IgD-negative memory B cell (primary cell): ENCODE measurements at regions not wholly inside any gene's neighbourhood (a gene's known extent, or its start where the extent isn't known, plus 50 kb on each side); places are given as distances from the start of the nearest gene placed in this dataset.

Experiments used
- H3K27ac Mint-ChIP-seq, 3 donors: one replicate each; pipeline ENCODE4 v1.8.0; 2020 to 2022; ENCODE audit warnings: mild to moderate bottlenecking in 3 of 3, mixed read lengths in 3 of 3, moderate library complexity in 1 of 3
- H3K27me3 Mint-ChIP-seq: one replicate; pipeline ENCODE4 v1.8.0; 2021; ENCODE audit warnings: mixed read lengths
- H3K36me3 Mint-ChIP-seq: one replicate; pipeline ENCODE4 v1.8.0; 2020; ENCODE audit warnings: mild to moderate bottlenecking, mixed read lengths
- H3K4me1 Mint-ChIP-seq, 3 donors: one replicate each; pipeline ENCODE4 v1.8.0; 2020 to 2022; ENCODE audit warnings: mixed read lengths in 3 of 3, mild to moderate bottlenecking in 1 of 3
- H3K4me3 Mint-ChIP-seq, 4 donors: one replicate each; pipeline ENCODE4 v1.8.0; 2020 to 2022; ENCODE audit warnings: mild to moderate bottlenecking in 4 of 4, mixed read lengths in 4 of 4, moderate library complexity in 3 of 4
- H3K9me3 Mint-ChIP-seq, 3 donors: one replicate each; pipeline ENCODE4 v1.8.0; 2020 to 2021; ENCODE audit warnings: mixed read lengths in 3 of 3, mild to moderate bottlenecking in 1 of 3

DNA sequence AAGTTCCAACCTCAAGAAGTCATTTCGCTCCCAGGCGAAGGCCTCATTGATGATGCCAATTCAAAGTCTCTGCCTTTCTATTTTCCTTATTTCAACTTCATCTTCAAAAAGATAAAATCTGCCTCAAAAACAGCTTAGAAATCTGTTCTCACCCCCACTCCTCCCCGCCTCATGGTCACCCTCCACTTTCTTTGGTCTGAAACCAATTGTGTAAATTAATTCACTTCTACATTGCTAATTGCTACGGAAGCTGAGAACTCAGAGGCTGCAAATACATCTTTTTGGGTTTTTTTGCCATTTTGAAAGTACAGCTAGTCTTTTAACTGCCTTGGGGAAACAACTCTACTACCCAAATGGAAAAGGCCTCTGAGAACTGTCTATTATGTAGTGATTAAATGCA is 350.0 kb upstream of the SLC24A2 start:
- H3K27ac Mint-ChIP-seq, result no peak overlapping the region
- H3K4me3 Mint-ChIP-seq, result no peak overlapping the region
- H3K36me3 Mint-ChIP-seq, result no peaks in the 10 kb centered on the region
- peaks cover 0 to 2% (median 0%) of the 10 kb centered on the region in 3 donors for H3K9me3 Mint-ChIP-seq
- H3K27me3 Mint-ChIP-seq, result no peaks in the 10 kb centered on the region
- peaks cover 0 to 2% (median 0%) of the 10 kb centered on the region in 3 donors for H3K4me1 Mint-ChIP-seq

DNA sequence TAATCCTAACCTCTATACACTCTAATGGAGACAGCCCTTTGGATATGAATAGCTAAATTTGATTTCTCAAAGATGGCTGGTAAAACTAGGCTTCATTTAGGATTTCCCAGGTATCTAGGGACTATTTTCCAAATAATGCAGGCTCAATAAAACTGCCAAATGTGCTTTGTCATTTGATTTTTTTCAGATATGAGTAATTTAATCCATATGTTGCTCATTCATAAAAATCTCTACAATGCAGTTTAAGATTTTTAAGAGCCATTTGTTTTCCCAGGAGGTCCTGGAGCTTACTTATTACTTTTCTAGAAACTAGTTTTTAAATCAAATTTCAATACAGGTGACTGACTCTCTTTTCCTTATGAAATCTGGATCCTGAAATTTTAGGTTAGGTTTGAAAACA is 349.3 kb upstream of the SLC24A2 start:
- H3K4me3 Mint-ChIP-seq, result no peak overlapping the region

GRCh38 chr9:20137425-20137824 is 348.6 kb upstream of the SLC24A2 start:
- Mint-ChIP-seq H3K4me3 (no peak overlapping the region), H3K27ac (no peak overlapping the region)

More for the DNA sequence above, 349.3 kb upstream of the SLC24A2 start:
- peaks cover 0 to 2% (median 0%) of the 10 kb centered on the region in 3 donors for H3K9me3 Mint-ChIP-seq
- peaks cover 0 to 2% (median 0%) of the 10 kb centered on the region in 3 donors for H3K4me1 Mint-ChIP-seq
- H3K27me3 Mint-ChIP-seq, result no peaks in the 10 kb centered on the region
- H3K27ac Mint-ChIP-seq, result no peak overlapping the region
- H3K36me3 Mint-ChIP-seq, result no peaks in the 10 kb centered on the region

GRCh38 chr9:20135119-20135697 is 346.4 kb upstream of the SLC24A2 start:
- no peaks in the 10 kb centered on the region for H3K4me1 Mint-ChIP-seq
- H3K27me3 Mint-ChIP-seq, result no peaks in the 10 kb centered on the region
- H3K36me3 Mint-ChIP-seq, result no peaks in the 10 kb centered on the region
- no peak overlapping the region for H3K4me3 Mint-ChIP-seq
- H3K27ac Mint-ChIP-seq, result no peak overlapping the region
- H3K9me3 Mint-ChIP-seq, result no peaks in the 10 kb centered on the region

More at GRCh38 chr9:20137425-20137824, 348.6 kb upstream of the SLC24A2 start:
- no peaks in the 10 kb centered on the region for H3K27me3 Mint-ChIP-seq
- no peaks in the 10 kb centered on the region for H3K36me3 Mint-ChIP-seq
- peaks cover 0 to 2% (median 0%) of the 10 kb centered on the region in 3 donors for H3K4me1 Mint-ChIP-seq
- no peaks in the 10 kb centered on the region for H3K9me3 Mint-ChIP-seq

- no peaks in the 10 kb centered on the region for H3K36me3 Mint-ChIP-seq
- no peaks in the 10 kb centered on the region for H3K27me3 Mint-ChIP-seq
- no peaks in the 10 kb centered on the region for H3K4me1 Mint-ChIP-seq
- no peak overlapping the region for H3K27ac Mint-ChIP-seq
- H3K4me3 Mint-ChIP-seq, result no peak overlapping the region
- H3K9me3 Mint-ChIP-seq, result peaks cover 1 to 3% (median 1%) of the 10 kb centered on the region in 3 donors
Observed at GRCh38 chr9:20125727-20126126, 336.9 kb upstream of the SLC24A2 start.

DNA sequence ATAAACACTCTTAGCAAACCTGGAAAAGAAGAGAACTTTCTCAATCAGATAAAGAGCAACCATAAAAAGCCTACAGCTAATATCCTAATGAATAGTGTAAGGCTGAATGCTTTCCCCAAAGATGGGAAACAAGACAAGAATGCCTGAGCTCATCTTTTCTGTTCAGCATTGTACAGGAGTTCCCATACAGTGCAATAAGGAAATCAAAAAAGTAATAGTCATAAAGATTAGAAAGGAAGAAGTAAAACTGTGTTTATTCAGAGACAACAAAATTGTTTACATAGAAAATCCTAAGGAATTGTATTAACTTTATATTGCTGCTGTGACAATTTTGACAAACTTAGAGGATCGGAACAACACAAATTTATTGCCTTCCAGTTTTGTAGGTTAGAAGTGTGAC is 330.7 kb upstream of the SLC24A2 start:
- peaks cover 3% of the 10 kb centered on the region for H3K36me3 Mint-ChIP-seq
- peaks cover 2 to 12% (median 5%) of the 10 kb centered on the region in 3 donors for H3K9me3 Mint-ChIP-seq
- no peaks in the 10 kb centered on the region for H3K4me1 Mint-ChIP-seq
- H3K4me3 Mint-ChIP-seq, result peak overlapping the region in 1 of 4 donors; percentile 29
- H3K27me3 Mint-ChIP-seq, result no peaks in the 10 kb centered on the region
- H3K27ac Mint-ChIP-seq, result no peak overlapping the region

GRCh38 chr9:20117986-20118385 is 329.1 kb upstream of the SLC24A2 start:
- H3K27me3 Mint-ChIP-seq, result no peaks in the 10 kb centered on the region
- no peak overlapping the region for H3K4me3 Mint-ChIP-seq
- H3K9me3 Mint-ChIP-seq, result peaks cover 2 to 18% (median 5%) of the 10 kb centered on the region in 3 donors
- no peaks in the 10 kb centered on the region for H3K4me1 Mint-ChIP-seq
- H3K36me3 Mint-ChIP-seq, result peaks cover 3% of the 10 kb centered on the region
- no peak overlapping the region for H3K27ac Mint-ChIP-seq

DNA sequence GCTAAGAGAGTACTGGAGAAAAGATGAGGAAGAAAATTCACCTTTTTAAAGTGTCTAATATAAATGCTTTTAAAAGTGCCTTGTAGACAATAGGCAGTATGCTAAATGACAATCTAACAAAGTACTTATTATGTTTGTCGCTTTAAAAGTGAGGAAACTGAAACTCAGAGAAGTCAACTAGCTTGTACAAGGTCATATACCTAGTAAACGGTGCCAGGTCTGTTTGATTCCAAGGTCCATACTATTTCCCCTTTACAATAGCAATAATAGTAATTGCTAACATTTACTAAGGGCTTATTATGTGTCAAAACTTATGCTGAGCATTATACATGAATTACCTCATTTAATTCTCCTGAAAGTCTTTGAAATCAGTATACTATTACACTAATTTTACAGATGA is 328.6 kb upstream of the SLC24A2 start:
- no peak overlapping the region for H3K4me3 Mint-ChIP-seq
- H3K4me1 Mint-ChIP-seq, result no peaks in the 10 kb centered on the region
- H3K36me3 Mint-ChIP-seq, result peaks cover 3% of the 10 kb centered on the region
- H3K27me3 Mint-ChIP-seq, result no peaks in the 10 kb centered on the region
- H3K9me3 Mint-ChIP-seq, result peaks cover 2 to 18% (median 5%) of the 10 kb centered on the region in 3 donors
- H3K27ac Mint-ChIP-seq, result no peak overlapping the region

DNA sequence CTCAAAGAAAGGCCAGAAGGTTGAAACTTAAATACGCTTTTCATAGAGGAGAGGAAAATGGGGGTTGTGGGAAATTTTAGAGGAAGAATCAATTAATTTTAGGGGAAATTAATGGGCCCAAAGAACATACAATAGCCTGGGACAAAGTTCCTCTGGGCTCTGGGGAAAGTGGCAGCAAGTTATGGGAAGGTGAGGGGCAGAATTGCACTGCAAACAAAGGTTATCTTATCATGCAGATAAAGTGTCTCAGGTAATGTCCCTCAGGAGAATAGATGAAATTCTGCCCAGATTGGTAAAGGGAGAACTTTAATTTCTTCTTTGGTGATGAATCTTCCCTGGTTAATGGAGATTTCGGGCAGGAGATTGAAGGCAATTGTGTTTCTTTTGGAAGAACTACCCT is 326.1 kb upstream of the SLC24A2 start:
- Mint-ChIP-seq H3K27me3 (no peaks in the 10 kb centered on the region), H3K4me1 (no peaks in the 10 kb centered on the region), H3K36me3 (peaks cover 3% of the 10 kb centered on the region), H3K9me3 (peaks cover 2 to 15% (median 3%) of the 10 kb centered on the region in 3 donors), H3K27ac (no peak overlapping the region), H3K4me3 (no peak overlapping the region)

DNA sequence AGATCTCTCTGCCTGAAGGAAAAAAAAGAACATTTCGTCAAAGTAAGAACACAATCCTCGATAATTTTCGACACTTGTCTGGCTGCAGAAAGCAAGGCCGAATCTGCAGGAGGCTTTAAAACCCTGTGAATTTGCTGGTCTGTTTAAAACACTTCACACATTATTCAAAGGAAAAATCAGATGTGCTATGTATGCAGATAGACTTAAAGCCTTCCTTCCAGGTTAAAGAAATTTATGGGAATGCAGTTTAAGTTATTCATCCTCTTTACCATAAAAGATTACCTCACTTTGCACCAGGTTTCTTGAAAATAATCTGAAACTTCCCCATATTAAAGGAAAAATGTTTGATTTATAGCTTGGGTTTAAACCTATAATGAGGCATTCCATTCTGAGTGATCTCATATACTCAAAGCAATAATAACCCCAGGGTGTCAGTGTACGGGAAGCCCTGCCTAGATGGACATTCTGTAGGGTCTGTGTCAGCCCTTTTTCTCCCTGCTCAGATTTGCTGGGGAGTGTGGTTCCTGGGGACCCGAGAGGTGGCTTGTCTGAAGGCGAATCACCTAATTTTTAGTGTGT is 323.5 kb upstream of the SLC24A2 start:
- no peaks in the 10 kb centered on the region for H3K27me3 Mint-ChIP-seq
- peaks cover 2 to 15% (median 3%) of the 10 kb centered on the region in 3 donors for H3K9me3 Mint-ChIP-seq
- H3K4me3 Mint-ChIP-seq, result no peak overlapping the region
- H3K36me3 Mint-ChIP-seq, result no peaks in the 10 kb centered on the region
- H3K27ac Mint-ChIP-seq, result no peak overlapping the region
- no peaks in the 10 kb centered on the region for H3K4me1 Mint-ChIP-seq

DNA sequence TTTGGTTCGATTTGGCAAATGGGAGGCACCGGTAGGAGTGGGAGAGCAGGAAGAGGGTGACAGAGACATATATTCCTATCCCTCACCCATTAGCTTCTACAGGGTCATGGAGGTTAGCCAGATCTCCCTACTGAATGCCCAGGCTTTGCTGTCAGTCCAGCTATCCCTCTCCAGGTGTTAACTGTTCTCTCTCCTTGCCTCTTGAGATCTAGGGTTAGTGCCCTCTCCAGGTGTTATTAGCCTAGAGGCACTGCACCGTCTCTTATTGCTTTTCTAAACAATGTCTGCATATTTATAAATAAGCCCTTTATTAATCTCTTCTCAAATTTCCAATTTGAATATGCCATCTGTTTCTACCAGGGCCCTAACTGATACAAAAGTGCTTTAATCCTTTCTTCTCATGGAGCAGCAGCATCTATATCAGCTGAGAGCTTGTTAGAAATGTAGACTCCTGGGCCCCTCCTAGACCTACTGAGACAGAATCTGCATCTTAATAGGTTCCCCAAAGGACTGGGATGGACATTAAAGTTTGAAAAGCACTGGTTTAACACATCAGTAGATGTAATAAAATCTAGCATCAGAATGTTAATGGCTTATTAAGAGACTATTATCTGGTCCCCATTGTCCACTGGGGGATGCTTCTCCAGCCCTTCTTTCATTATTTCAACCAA is 322.5 kb upstream of the SLC24A2 start:
- Mint-ChIP-seq H3K9me3 (peaks cover 2 to 15% (median 2%) of the 10 kb centered on the region in 3 donors), H3K27me3 (no peaks in the 10 kb centered on the region), H3K36me3 (no peaks in the 10 kb centered on the region), H3K27ac (no peak overlapping the region), H3K4me3 (no peak overlapping the region), H3K4me1 (no peaks in the 10 kb centered on the region)

GRCh38 chr9:20095430-20096092 is 306.7 kb upstream of the SLC24A2 start:
- Mint-ChIP-seq H3K4me1 (no peaks in the 10 kb centered on the region), H3K27ac (peak overlapping the region in 1 of 3 donors; percentile 27)

DNA sequence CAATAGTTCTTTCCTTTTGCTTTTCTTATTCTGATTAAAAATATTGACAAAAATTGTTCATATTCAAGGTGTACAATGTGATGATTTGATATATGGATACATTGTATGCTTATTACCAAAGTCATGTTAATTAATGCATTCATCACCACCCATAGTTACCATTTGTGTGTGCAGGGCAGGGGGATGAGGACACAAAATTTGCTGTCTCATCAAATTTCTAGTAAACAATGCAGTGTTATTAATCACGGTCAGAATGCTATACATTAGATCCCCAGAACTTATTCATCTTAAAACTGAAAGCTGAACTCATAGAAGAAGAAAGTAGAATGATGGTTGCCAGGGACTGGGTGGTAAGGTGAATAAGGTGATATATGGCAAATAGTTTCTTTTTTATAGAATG is 303.7 kb upstream of the SLC24A2 start:
- peaks cover 1% of the 10 kb centered on the region for H3K27me3 Mint-ChIP-seq
- H3K4me1 Mint-ChIP-seq, result peaks cover 0 to 2% (median 0%) of the 10 kb centered on the region in 3 donors
- H3K4me3 Mint-ChIP-seq, result no peak overlapping the region
- H3K27ac Mint-ChIP-seq, result no peak overlapping the region
- no peaks in the 10 kb centered on the region for H3K36me3 Mint-ChIP-seq
- peaks cover 0 to 10% (median 9%) of the 10 kb centered on the region in 3 donors for H3K9me3 Mint-ChIP-seq

More at GRCh38 chr9:20095430-20096092, 306.7 kb upstream of the SLC24A2 start:
- Mint-ChIP-seq H3K4me3 (no peak overlapping the region), H3K36me3 (no peaks in the 10 kb centered on the region), H3K9me3 (peaks cover 0 to 10% (median 8%) of the 10 kb centered on the region in 3 donors), H3K27me3 (no peaks in the 10 kb centered on the region)

DNA sequence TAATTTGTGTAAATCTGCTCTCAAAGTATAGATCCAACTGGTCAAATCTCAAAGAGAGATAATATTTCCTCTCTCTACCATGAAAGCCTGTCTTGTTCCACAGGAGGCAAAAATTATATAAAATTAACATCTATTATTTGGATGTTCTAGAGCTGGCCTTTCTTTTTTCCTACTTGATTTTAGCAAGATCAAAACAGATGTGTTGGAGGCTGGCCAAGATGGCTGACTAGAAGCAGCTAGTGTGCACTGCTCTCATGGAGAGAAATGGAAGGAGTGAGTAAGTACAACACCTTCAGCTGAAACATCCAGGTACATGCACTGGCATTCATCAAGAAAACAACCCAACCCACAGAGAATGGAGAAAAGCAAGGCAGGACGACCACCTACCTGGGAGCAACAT is 298.6 kb upstream of the SLC24A2 start:
- H3K27ac Mint-ChIP-seq, result no peak overlapping the region
- H3K36me3 Mint-ChIP-seq, result no peaks in the 10 kb centered on the region

GRCh38 chr9:20085842-20086241 is 297.0 kb upstream of the SLC24A2 start:
- H3K27ac Mint-ChIP-seq, result no peak overlapping the region
- peaks cover 0 to 2% (median 0%) of the 10 kb centered on the region in 3 donors for H3K4me1 Mint-ChIP-seq
- H3K27me3 Mint-ChIP-seq, result peaks cover 1% of the 10 kb centered on the region
- H3K9me3 Mint-ChIP-seq, result peaks cover 0 to 3% (median 0%) of the 10 kb centered on the region in 3 donors
- H3K36me3 Mint-ChIP-seq, result no peaks in the 10 kb centered on the region
- H3K4me3 Mint-ChIP-seq, result no peak overlapping the region

More for the DNA sequence above, 298.6 kb upstream of the SLC24A2 start:
- Mint-ChIP-seq H3K27me3 (peaks cover 1% of the 10 kb centered on the region), H3K9me3 (peaks cover 0 to 10% (median 8%) of the 10 kb centered on the region in 3 donors), H3K4me1 (peaks cover 0 to 2% (median 0%) of the 10 kb centered on the region in 3 donors), H3K4me3 (no peak overlapping the region)
